Right hindlimb (tissue), 1 donor: ENCODE measurements at regions not wholly inside any gene's neighbourhood (a gene's known extent, or its start where the extent isn't known, plus 50 kb on each side); places are given as distances from the start of the nearest gene placed in this dataset.
"Not testable (repeated sequence)": the region's sequence is repeated elsewhere in the genome, so short reads cannot be mapped to it uniquely, and the experiment has no call there.

Experiments used
- DNase-seq: peaks from one replicate; pipeline ENCODE4 v3.0.0-alpha.2; 2018

- peak; percentile 75 for DNase-seq
Observed at GRCh38 chr5:38680094-38680825, 123.8 kb upstream of the LIFR start.

GRCh38 chr5:38681029-38681706, 124.7 kb upstream of the LIFR start:
- no peak for DNase-seq

GRCh38 chr5:38681966-38682365, 125.5 kb upstream of the LIFR start:
- DNase-seq = no peak

GRCh38 chr5:38686658-38687057, 130.2 kb upstream of the LIFR start:
- no peak for DNase-seq

- DNase-seq = no peak
Observed at GRCh38 chr5:38692346-38692745, 135.9 kb upstream of the LIFR start.

- DNase-seq = no peak
Observed at GRCh38 chr5:38692781-38693527, 136.5 kb upstream of the LIFR start.

GRCh38 chr5:38695021-38695958, 138.8 kb upstream of the LIFR start:
- DNase-seq = no peak

GRCh38 chr5:38697013-38697412, 140.6 kb upstream of the LIFR start:
- no peak for DNase-seq

- not testable (repeated sequence) for DNase-seq
Observed at GRCh38 chr5:38705529-38705928, 140.3 kb upstream of the OSMR start.

- DNase-seq = no peak
Observed at GRCh38 chr5:38706376-38706775, 139.4 kb upstream of the OSMR start.

GRCh38 chr5:38707352-38708210, 138.2 kb upstream of the OSMR start:
- DNase-seq = no peak

- DNase-seq = no peak
Observed at GRCh38 chr5:38709678-38710306, 136.0 kb upstream of the OSMR start.

- DNase-seq = no peak
Observed at GRCh38 chr5:38710627-38711026, 135.2 kb upstream of the OSMR start.

- DNase-seq = no peak
Observed at GRCh38 chr5:38712391-38712790, 133.4 kb upstream of the OSMR start.

- no peak for DNase-seq
Observed at GRCh38 chr5:38714240-38714639, 131.6 kb upstream of the OSMR start.

- DNase-seq = no peak
Observed at GRCh38 chr5:38714703-38715355, 131.0 kb upstream of the OSMR start.

GRCh38 chr5:38715696-38716095, 130.1 kb upstream of the OSMR start:
- no peak for DNase-seq

GRCh38 chr5:38716516-38716915, 129.3 kb upstream of the OSMR start:
- DNase-seq = no peak

GRCh38 chr5:38718771-38719391, 126.9 kb upstream of the OSMR start:
- peak; percentile 59 for DNase-seq

- no peak for DNase-seq
Observed at GRCh38 chr5:38719403-38719802, 126.4 kb upstream of the OSMR start.
